ENCODE measurements at regions not wholly inside any gene's neighbourhood (a gene's known extent, or its start where the extent isn't known, plus 50 kb on each side); places are given as distances from the start of the nearest gene placed in this dataset.
"Not testable (repeated sequence)": the region's sequence is repeated elsewhere in the genome, so short reads cannot be mapped to it uniquely, and the experiment has no call there.

- no peak for DNase-seq
These were observed 100.7 kb downstream of the SLC16A1 start for GRCh38 chr1:112855152-112855828.

GRCh38 chr1:112854368-112854984 lies 101.5 kb downstream of the SLC16A1 start:
- DNase-seq: not testable (repeated sequence)

- DNase-seq: not testable (repeated sequence)
These were observed 102.1 kb downstream of the SLC16A1 start for GRCh38 chr1:112853915-112854314.

DNA sequence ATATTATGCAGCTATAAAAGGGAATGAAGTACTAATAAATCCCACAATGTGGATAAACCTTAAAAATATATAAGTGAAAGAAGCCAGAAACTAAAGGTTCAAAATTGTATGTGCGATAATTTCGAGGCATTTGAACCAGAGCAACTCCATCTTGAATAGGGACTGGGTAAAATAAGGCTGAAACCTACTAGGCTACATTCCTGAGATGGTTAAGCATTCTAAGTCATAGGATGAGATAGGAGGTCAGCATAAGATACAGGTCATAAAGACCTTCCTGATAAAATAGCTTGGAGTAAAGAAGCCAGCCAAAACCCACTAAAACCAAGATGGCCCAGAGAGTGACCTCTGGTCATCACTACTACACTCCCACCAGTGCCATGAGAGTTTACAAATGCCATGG lies 103.1 kb downstream of the SLC16A1 start:
- no peak for DNase-seq

DNA sequence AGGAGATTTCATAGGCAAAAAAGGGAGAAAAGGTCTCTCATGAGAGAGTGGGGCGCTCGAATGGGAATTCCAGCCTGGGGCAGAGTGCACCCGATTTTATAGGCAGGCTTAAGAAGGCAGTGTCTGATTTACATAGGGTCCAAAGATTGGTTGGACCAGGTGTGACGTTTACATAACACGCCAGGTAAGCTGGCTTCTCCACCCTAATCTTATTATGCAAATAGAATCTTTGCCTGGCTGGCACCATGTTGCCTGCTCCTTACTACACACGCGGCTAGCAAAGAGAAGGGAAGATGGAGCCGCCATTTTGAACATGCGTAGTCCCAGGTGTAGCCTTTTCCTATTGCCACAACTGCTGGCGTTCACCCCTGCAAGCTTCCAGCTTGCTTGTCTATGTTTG lies 103.7 kb downstream of the SLC16A1 start:
- DNase-seq: no peak

DNA sequence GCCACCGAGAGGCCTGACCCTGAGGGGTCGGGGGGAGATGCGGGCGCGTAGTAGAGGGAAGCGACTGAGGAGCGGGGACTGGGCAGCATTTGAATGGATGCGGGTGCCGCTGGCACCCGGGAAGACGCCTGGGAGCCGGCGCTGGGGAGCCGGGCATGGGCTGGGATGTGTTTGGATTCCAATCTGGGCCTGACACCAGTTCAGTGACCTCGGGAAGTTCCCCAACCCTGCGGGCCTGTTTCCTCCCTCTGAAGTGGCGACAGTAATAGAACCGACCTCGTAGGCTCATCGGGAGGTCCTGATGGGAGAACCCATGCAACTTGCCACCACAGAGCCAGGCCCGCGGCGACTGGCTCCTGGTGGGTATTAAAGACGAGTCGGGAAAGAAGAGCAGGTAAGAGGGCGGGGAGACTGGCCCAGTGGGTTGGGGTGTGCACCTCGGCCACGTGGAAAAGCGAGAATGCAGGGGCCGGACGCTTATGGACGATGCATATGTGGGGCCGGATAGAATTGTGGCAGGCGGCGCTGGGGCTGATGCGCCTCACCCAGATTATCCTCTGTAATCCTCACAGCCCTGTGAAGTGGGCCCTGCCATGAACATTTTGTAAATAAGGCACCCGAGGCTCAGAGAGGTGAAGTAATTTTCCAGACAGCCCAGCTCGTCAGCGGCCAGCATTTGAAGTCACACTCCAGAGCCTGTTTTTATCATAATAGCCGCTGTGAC lies 105.8 kb downstream of the SLC16A1 start:
- no peak for DNase-seq

GRCh38 chr1:112849425-112850033 lies 106.5 kb downstream of the SLC16A1 start:
- DNase-seq: peak; percentile 27

DNA sequence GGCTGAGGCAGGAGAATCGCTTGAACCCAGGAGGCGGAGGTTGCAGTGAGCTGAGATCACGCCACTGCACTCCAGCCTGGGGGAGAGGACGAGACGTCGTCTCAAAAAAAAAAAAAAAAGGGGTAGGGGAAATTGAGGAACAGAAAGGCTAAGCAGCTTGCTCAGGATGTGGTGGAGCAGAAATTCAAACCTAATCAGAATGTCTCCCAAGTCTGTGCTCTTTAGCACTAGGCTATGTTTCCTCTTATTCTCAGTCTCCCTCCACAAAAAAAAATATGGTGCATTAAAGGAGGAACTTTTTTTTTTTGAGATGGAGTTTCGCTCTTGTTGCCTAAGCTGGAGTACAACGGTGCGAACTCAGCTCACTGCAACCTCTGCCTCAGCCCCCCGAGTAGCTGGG lies 114.2 kb downstream of the SLC16A1 start:
- no peak for DNase-seq

DNA sequence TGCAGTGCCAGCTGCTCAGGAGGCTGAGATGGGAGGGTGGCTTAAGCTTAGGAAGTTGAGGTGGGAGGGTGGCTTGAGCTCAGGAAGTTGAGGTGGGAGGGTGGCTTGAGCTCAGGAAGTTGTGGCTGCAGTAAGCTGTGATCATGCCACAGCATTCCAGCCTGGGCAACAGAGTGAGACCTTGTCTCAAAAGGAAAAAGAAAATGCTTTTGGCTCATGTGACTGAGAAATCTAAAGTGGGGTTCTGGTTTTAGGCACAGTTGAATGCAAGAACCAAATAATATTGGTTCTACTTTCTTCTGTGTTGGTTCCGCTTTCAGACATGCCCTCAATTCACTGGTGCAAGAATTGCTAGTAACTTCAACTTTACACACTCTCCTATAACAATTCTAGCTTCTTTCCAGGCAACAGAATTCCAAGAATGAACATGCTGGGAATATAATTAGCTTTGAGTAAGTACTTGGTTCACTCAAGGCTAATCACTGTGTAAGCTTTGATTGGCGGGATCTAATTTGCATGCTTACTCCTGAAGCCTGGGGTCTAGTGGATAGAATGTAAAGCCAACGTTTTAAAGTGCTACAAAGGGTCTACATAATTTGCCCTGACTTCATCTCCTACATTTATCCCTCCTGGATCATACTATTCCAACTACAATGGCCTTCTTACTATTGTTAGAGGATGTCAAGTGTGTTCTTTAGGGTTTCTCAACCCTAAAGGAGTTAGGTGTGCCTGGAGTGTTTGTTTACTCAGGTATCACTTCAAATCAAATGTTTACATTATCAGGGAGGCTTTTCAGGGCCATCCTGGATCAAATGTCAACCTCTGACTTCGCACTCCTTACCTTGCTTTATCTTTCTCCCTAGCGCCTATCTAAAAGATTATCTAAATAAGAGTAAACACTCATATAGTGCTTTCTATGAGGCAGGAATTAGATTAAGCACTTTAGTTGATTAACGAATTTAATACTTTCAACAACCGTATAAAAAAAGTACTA lies 115.1 kb downstream of the SLC16A1 start:
- no peak for DNase-seq

DNA sequence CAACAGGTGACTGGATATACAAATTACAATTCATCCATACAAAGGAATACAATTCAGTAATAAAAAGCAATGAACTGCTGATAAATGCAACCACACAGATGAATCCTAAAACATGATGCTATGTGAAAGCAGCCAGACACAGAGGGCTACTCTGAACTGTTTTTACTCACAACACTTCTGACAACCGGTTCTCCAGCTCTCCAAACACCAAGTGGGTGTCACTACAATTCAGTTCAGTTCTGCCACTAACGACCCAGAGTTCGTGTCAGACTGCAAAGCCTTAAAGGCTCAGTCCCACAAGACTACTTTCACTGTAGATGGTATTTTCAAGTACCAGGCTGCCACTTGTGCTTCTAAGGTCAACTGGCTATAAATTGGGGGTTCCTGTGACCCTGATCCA lies 119.4 kb downstream of the SLC16A1 start:
- DNase-seq: no peak

GRCh38 chr1:112833806-112834205 lies 118.7 kb upstream of the PPM1J start:
- DNase-seq: no peak

DNA sequence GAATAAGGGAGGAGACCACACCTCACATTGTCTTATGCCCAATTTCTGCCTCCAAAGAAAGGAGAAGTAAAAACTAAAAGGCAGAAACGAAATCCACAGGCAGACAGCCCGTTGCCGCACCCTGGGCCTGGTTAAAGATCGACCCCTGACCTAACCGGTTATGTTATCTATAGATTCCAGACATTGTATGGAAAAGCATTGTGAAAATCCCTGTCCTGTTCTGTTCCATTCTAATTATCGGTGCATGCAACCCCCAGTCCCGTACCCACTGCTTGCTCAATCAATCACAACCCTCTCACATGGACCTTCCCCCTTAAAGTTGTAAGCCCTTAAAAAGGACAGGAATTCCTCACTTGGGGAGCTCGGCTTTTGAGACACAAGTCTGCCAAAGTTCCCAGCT lies 117.1 kb upstream of the PPM1J start:
- not testable (repeated sequence) for DNase-seq

- not testable (repeated sequence) for DNase-seq
These were observed 114.6 kb upstream of the PPM1J start for GRCh38 chr1:112829691-112830090.

DNA sequence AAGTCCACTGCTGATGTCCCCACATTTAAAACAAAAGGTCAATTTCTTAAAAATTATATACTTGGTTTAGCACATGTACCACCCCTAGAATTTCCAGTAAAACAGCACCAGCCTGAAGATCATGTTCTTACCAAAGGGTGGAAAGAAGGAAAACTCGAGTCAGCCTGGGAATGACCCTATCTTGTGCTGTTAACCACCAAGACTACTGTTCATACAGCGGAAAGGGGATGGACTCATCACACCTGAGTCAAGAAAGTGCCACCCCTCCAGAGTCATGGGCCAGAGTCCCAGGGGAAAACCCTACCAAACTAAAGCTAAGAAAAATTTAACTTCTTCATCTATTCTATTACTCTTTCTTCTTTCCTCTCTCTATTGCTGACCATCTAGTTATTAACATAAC lies 113.6 kb upstream of the PPM1J start:
- DNase-seq: no peak

DNA sequence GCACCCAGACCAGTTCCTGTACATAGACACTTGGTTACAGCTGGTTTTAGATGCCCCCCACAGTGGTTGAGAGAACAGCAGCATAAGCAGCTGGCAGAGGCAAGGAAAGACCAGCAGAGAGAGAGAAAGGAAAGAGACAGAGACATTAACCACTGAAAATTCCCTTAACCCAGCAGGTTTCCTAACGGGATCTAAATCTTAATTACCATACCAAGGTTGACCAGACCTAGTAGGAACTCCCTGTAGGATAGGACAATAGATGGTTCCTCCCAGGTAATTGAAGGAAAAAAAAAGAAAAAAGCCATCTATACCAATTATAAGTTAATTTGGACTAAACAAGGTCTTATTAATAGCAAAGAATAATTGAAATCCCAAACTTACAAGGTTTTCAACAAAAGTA lies 112.3 kb upstream of the PPM1J start:
- not testable (repeated sequence) for DNase-seq

DNA sequence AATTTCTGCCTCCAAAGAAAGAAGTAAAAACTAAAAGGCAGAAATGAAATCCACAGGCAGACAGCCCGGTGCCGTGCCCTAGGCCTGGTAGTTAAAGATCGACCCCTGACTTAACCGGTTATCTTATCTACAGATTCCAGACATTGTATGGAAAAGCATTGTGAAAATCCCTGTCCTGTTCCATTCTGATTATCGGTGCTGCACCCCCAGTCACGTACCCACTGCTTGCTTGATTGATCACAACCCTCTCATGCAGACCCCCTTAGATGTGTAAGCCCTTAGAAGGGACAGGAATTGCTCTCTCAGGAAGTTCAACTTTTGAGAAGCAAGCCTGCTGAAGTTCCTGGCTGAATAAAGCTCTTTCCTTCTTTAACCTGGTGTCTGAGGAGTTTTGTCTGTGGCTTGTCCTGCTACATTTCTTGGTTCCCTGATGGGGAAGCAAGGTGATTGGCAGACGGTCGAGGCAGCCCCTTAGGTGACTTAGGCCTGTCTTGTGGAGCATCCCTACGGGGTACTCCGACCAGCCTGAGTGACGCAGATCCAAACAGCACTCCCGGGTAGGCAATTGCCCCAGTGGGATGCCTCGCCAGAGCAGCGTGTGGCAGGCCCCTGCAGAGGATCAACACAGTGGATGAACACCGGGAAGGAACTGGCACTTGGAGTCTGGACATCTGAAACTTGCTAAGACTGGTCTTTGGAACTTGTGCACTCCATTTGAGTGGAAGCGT lies 111.2 kb upstream of the PPM1J start:
- DNase-seq: no peak

- DNase-seq: not testable (repeated sequence)
These were observed 110.6 kb upstream of the PPM1J start for GRCh38 chr1:112825563-112826216.

GRCh38 chr1:112825075-112825474 lies 109.9 kb upstream of the PPM1J start:
- DNase-seq: not testable (repeated sequence)

DNA sequence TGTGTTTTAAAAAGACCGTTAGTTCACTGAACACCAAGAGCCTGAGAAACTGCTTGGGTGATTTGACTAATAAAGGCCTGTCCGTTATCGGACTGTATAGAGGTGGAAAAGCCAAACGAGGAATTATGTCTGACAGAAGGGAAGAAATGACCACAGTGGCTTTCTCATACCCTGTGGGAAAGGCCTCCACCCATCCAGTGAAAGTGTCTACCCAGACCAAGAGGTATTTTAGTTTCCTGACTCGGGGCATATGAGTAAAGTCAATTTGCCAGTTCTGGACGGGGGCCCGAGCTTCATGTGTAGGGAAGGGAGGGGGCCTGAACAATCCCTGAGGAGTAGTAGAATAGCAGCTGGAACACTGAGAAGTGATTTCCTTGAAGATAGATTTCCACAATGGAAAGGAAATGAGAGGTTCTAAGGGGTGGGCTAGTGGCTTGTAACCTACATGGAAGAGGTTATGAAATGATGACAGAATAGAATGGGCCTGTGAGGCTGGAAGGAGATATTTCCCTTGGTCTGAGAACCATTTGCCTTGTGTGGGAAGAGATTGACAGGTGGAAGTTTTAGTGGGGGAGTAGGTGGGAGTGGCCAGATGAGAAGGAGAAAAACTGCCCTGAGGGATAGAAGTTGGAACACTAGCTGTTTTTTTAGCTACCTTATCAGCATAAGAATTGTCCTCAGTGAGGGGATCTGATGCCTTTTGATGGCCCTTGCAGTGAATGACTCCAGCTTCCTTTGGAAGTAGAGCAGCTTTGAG lies 106.4 kb upstream of the PPM1J start:
- DNase-seq: not testable (repeated sequence)

GRCh38 chr1:112818990-112819689 lies 104.0 kb upstream of the PPM1J start:
- no peak for DNase-seq
